HT1080 (cell line): ENCODE measurements at regions not wholly inside any gene's neighbourhood (a gene's known extent, or its start where the extent isn't known, plus 50 kb on each side); places are given as distances from the start of the nearest gene placed in this dataset.
"Not testable (repeated sequence)": the region's sequence is repeated elsewhere in the genome, so short reads cannot be mapped to it uniquely, and the experiment has no call there.

Source experiments
- DNase-seq: peaks from one replicate; pipeline ENCODE4 v3.0.0-alpha.2; 2015; ENCODE audit warnings: low read depth

DNA sequence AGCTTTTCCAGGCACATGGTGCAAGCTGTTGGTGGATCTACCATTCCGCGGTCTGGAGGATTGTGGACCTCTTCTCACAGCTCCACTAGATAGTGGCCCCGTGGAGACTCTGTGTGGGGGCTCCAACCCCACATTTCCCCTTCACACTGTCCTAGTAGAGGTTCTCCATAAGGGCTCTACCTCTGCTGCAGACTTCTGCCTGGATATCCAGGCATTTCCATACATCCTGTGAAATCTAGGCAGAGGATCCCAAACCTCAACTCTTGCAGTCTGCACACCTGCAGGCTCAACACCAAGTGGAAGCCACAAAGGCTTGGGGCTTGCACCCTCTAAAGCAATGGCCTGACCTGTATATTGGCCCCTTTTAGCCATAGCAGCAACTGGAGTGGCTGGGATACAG lies 283.4 kb upstream of the KLF4 start:
- DNase-seq: no peak

DNA sequence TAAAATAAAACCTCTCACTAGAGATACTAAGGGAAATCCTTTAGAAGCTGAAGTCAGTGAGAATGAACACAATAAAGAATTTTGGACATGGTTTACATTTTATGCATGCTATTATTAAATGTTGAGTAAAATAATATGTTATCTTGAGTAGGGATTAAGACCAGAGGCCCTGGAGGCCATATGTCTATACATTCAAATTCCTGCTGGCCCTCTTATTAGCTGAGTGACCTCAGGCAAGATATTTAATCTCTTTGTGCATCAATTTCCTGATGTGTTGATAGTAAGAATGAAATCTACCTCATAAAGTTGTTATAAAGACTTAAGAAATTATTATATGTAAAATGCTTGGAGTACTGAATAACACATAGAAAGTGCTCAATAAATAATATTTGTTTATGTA lies 281.1 kb upstream of the KLF4 start:
- no peak for DNase-seq

DNA sequence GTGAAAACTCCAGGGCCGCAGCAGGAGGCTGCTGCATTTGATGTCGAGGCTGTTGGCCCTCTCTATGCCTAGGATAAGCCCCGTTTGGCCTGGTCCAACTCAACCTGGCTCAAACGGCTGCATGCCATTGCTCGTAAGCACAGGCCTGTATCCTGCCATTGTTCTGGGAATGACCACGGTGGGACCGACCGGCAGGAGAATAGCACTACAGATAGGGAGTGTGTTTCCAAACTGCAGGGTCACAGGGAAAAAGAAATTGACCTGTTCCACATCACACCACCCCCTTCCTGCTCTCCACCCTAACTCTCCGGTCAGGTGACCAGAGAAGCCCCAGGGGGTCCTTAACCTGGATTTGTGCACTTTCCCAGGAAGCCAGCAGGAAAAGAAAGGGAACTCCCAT lies 278.7 kb upstream of the KLF4 start:
- no peak for DNase-seq

DNA sequence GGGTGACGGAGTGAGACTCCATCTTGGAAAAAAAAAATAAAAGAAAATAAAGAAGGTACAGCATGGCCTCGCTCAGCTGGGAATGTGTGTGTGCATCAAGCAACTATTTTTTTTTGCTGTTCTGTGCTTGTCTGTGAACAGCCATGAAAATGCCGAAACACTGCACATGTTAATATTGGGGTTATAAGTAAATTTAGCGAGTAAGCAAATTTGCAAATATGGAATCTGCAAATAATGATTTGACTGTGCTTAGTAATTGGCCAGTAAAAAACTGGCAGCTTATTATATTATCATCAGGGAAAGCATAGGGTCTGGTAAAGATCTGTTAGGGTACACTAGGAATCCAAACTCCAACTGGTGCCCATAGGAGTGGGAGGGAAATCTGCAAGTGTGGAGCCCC lies 278.1 kb upstream of the KLF4 start:
- DNase-seq: no peak

DNA sequence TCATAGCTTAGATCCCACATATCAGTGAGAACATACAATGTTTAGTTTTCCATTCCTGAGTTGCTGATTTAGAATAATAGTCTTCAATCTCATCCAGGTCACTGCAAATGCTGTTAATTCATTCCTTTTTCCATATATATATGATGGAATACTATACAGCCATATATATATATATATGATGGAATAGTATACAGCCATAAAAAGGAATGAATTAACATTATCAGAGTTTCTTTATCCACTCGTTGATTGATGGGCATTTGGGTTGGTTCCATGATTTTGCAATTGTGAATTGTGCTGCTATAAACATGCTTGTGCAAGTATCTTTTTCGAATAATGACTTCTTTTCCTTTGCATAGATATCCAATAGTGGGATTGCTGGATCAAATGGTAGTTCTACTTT lies 273.9 kb upstream of the KLF4 start:
- not testable (repeated sequence) for DNase-seq

DNA sequence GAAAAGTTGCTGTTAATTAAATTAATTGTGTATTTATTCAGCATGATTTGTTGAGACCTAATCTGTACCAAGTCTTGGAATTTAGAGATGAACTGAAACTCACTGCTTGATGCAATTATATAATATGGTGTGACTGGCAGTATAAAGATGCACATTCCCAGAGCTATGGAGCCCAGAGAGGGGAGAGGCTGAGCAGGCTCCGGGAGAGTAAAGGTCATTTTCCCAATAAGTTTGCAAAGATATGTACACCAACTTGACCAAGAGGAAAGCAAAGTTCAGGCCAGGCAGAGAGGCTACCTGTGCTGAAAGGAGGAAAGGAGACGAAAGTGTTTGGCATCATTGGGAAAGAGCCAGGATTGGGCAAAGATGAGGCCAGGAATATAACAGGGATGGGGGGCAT lies 271.7 kb upstream of the KLF4 start:
- DNase-seq: no peak

DNA sequence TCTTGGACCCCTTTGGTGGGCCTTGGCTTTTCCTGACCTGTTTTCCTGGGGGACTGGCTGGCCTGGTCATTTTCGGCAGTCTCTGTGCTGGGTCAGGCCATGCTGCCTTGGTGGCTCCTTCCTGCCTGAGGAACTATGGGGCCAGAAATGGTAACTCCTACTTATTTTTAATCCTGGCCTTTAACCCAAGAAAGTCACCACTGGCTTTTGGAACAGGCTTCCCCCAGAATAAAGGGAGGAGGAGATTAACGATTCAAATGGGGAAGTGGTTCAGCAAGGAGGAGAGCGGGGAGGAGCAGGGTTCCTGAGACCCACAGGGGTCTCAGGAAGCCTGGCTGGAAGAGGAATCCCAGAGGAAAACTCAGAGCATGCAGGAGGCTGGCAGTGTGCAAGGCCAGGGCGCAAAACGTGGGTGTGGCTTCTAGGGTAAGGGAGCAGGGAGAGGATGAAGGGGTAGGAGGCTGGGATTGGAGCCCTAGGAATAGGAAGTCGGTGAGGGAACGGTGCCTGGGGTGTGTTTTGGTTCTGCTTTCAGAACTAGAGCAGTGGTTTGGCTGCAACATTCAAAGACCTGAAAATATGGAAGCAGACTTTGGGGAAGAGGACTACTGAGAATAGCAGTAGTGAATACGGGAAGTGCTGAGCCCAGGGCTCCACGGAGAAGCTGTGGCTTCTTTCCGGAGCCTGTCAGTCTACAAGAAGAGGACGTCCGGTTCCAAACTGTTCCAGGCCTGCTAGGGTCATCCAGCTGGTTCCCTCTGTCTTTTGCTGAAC lies 271.1 kb upstream of the KLF4 start:
- DNase-seq: no peak

DNA sequence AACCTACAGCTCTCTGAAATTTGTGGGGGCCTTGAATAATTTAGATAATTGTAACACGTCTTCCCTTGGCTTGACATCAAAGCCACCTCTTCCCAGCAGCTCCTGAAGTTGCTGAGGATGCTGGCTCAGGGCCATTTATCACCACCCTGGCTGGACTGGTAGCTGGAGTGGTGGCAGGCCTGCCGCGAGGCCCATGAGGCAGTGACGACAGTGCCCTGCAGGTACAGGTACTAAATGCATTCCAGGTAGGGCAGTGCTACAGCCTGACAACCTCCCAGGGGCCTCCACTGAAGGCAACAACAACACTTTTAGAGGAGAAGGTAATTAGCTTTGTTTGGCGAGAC lies 270.2 kb upstream of the KLF4 start:
- DNase-seq: no peak

DNA sequence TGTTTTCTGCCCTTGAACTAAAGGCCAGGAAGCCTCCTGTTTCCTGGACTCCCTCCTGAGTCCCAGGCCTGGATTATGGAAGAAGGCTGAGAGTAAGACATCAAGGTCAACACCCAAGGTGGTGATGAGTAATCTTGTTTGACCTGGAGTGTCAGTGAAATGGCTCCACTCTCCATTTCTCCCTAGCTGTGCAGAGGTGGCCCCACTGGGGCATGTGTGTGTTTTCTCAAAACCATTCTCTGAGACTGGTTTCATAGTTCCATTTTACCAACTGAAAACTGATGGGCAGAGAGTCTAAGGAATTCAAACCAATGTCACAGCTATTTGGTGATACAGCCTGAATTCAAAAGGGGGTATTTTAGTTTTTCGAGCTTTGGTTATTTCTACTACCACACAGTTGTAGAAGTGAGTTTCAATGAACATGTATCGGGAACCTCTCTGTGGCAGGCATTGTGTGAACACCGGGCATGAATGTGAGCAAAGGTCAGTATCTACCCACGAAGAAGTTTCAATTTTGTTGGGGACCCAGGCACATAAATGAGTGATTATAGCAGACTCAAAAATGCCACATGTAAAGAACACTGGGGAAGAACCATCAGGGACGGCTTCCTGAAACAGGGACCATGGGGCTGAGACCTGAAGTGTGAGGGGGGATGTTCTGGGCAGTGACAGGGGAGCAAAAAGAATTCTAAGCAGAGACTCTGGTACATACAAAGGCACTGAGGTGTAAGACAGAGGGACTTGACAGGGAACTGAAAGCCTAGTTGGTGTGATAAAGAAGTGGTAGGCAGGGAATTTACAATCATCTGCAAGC lies 269.6 kb upstream of the KLF4 start:
- no peak for DNase-seq

DNA sequence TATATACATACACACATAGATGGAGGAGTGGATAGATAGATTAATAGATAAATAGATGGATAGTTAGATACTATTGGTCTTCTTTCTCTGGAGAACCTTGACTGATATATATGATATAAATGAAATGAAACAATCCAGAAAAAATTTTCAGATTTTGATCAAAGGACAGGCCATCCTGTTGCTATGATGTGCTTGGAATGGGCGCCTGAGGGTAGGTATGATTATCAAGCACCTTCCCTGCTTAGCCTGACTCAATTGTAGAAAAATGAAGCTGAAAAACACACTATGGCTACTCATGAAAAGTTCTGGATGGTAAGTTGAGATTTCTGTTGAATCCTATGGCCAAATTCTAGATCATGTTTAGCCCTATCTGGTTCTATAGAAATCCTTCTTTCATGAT lies 266.5 kb upstream of the KLF4 start:
- DNase-seq: no peak

DNA sequence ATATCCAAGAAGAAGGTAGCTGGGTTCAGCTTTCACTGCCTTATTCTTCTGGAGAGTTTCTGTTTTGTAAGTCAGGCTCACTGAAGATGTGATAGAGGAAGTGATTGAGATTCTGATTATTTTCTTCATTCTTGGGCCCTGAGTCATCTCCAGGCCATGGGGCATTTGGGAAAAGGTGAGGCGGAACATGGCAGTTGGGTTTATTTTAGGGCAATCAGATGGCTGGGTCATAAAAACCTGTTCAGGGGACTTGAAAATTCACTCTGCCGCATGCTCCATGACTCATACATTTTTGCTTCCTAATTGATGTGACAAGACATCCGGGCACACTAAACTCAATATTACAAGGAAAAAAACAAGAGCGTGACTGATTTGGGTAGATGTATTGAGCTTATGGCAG lies 265.7 kb upstream of the KLF4 start:
- peak; percentile 98 for DNase-seq

DNA sequence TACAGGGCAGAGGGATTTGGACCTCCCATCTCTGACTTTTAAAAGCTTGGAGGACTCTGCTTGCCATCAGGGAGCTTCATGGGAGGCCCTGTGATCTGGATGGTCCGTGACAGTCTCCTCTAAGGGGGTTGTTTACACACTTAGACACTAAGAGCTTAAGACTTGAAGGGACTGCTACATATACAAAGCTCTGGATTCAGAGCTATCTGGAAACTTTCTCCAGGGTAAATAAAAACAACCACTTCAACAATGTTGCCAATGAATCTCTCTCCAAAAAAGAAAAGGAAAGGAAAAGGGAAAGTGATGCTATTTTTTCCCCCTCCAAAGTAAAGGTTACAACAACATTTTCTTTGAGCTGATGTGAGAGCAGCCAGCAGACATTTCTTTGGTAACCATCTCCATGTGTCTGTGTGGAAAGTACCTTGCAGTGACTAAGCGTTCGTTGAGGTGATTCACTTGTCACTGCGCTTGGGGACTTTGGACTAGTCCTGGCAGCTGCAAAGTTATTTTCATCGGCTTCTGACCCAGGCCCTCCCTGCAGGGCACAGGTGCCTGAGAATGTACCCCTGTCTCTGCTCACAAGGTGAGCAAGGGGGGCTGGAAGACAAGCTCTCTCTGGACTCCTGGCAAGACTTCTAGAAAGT lies 262.1 kb upstream of the KLF4 start:
- peak; percentile 58 for DNase-seq

DNA sequence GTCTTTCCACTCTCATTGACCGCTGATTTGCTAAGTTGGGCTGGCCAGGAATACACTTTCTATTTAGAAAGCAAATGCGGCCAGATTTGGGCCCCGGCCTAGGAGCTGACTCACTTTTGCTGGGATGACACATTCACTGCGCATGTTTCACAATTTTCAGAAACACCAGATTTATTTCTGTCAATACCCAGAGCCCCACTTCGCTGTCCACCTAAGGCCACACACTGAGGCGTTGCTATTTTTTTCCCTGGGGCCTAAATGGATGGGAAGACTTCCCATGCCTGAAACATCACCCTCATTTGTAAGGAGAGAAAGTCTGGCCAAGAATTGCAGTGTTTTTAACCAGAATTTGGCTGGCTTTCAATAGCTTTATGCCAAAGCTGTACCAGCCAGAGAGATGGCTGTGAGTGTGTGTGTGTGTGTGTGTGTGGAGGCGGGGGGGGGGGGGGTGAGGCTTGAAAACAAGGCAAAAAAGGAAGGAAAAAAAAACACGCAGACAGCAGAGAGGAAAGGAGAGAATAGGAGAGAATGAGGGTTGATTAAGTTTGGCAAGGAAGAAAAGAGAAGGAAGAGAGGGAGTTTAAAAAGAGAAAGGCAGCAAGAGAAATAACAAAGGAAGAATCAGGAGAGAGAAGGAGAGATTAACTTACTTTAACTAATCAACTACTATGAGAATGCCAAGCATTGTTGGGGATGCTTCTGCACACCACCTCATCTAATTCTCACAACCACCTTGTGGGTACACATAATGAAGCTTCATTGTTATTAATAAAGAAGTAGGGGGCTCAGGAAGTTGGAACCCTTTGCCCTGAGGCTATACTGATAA lies 261.4 kb upstream of the KLF4 start:
- DNase-seq: peak; percentile 98

DNA sequence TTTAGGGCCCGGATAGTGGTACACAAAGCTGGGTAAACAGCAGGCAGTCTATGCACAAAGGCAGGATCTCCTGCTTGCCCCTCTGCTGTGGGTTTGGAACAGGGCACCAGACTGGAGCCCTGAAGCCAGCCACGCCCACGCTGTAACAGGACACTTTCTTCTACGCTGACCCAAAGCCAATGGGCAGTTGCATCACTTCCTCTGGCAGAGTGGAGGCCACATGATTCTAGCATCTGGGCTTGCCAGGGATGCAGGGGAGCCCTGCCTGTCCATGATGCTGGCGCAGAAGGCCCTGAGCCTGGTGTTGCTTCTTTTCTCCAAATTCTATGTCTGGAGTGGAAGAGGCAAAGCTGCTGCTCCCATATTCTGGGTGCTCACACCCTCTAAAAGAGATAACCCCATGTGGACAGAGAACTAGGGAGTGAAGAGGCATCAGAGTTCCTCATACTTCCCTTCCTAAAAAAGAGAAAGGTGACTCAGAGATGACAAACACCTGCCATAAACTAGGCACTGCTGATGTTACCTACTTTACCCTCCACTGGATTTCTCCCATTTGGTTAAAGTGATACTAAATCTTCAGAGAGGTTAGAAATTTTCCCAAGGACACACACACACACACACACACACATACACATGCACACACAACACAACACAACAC lies 260.3 kb upstream of the KLF4 start:
- DNase-seq: peak; percentile 93

DNA sequence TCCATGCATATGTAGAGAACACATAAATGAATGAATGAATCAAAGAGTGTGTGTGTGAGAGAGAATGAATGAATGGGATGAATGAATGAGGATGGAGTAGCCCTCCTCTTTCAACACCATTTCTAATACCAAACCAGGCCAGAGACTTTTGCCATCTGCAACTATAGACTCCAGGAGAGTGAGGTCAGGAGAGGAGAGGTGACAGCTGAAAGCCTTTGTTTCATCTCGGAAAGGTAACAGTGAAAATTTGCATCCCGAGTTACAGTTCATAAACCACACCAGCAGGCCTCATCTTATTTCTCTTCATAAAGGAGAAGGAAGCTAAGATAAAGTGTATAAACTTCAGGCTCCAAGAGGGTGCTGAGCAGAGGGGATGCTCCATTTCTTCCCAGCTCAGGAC lies 255.3 kb upstream of the KLF4 start:
- DNase-seq: no peak

DNA sequence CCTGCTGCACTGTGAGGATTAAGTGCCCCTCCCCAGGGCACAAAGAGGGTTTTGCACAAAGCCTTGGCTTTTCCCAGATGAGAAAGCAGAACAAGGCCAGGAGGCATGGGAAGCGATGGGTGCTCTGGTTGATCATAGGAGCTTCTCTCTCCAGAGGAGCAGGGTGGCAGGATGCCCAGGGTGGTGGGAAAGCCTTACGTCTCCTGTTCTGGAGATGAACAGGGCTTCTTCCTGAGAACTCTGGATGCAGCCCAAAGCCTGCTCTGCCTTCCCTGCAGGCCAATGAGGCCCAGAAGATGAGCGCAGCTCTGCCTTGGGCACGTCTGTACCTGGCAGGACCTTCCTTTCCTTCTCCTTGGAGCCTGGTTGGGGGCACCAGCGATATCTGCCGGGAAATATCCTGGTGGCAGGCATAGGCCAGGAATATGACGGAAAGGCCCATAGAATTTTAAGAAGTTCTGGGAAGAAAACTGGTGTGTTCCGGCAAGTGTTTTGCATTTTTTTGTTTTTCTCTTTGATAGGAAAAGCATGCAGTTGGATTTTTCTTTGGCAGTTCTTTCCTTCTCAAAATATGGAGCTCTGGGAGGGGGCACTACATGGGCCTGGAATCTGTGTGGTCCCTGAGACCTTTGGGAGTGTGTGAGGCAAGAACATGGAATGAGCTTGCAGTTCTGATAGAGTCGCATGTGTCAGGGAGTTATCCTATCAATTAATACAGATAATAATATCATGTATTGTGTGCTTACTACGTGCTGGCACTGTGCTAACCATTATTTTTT lies 253.2 kb upstream of the KLF4 start:
- no peak for DNase-seq

DNA sequence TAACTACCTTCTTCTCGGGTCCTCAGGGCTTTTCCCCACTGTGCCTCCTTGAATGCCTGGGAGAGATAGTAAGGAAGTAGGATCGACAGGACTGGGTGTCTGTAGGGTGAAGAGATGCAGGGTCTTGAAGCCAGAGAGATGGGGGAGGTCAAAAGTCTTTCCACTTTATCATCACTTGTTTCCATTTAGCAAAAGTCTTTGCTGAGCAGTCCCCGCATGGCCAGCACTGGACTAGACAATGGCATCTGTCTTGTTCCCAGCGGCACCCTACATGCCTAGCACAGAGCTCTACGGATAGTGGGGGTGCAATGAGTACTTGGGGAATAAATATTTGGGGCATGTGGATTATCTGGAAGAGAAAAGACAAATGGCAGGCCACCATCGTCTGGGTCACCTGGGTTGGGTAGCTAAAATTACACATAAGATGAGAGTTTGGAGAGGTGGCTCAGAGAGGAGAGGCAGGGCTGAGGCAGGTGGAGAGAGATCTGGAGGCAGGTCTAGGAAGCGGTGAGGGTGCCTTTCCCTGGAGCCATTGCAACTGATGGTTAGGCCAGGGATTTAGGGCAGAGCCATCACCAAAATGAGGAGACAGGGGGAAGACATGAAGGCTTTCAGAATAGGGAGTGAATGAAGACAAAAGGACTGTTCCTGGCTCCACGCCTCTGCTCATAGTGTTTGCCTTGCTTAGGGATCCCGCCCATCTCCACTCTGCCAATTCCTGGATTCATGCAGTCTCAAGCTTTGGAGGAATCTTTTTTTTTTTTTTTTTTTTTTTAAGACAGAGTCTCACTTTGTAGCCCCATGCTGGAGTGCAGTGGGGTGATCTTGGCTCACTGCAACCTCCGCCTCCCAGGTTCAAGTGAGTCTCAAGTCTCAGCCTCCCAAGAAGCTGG lies 250.8 kb upstream of the KLF4 start:
- no peak for DNase-seq

DNA sequence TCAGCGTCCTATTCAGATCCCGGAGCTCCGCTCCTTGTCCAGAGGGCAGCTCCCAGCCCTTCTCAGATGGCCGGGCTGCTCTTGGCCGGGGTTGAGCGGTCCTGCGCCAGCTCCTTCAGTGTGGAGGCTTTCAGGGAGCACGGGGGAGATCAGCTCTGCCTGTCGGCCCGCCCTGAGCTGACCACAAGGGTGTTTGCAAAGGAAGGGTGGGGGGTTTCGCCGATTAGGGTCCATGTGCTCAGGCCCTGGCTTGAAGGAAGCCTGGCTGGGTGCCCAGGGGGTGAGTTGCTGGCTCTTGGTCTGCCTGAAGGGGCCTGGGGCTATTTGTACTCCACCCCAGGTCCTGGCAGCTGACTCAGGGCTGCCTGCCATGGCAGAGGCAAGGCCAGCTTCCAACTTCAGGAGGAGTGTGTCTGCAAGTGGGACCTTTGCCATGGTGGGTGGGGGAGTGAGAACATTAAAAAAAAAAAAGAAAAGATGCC lies 250.1 kb upstream of the KLF4 start:
- DNase-seq: no peak

DNA sequence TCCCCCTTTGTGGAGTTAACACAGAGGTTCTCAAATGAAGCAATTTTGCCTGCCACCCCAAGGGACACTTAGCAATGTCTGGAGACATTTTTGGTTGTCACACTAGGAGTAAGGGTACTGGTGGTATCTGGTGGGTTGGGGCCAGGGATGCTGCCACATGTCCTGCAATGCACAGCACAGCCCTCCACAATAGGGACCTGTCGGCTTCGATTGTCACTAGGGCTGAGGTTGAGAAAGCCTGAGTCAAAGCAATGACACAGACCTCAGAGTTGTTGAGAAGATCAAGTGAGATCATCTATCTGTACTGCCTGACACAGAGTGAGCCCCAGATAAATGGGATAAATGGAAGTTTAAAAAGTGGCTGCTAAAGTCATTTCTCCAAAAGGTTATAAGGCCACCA lies 249.2 kb upstream of the KLF4 start:
- DNase-seq: no peak
